Uterus (tissue), 3 donors: ENCODE measurements at regions not wholly inside any gene's neighbourhood (a gene's known extent, or its start where the extent isn't known, plus 50 kb on each side); places are given as distances from the start of the nearest gene placed in this dataset.
"Not testable (repeated sequence)": the region's sequence is repeated elsewhere in the genome, so short reads cannot be mapped to it uniquely, and the experiment has no call there.

Source experiments
- DNase-seq, 2 donors: peaks; one replicate each; pipeline ENCODE4 v3.0.0-alpha.2; 2019 to 2020
- H3K27ac ChIP-seq, 2 donors: fragments of 200-600 bp; sonication (generic); 1 replicate in 1 of 2; 2 replicates in 1 of 2; pipeline ENCODE4 v1.5.1; 2016 to 2018
- H3K27me3 ChIP-seq, 2 donors: fragments of 200-600 bp; sonication (generic); one replicate each; pipeline ENCODE4 v1.5.1; 2018 to 2019; ENCODE audit warnings: control low read depth in 1 of 2
- H3K36me3 ChIP-seq, 2 donors: fragments of 200-600 bp; sonication (generic); one replicate each; pipeline ENCODE4 v1.5.1; 2019; ENCODE audit warnings: control low read depth in 1 of 2
- H3K4me1 ChIP-seq, 2 donors: fragments of 200-600 bp; sonication (generic); one replicate each; pipeline ENCODE4 v1.5.1; 2018 to 2019; ENCODE audit warnings: control low read depth in 1 of 2
- H3K4me3 ChIP-seq, 2 donors: fragments of 200-600 bp; sonication (generic); 1 replicate in 1 of 2; 2 replicates in 1 of 2; pipeline ENCODE4 v1.5.1; 2018 to 2019; ENCODE audit warnings: mild to moderate bottlenecking in 1 of 2
- H3K9me3 ChIP-seq, 2 donors: fragments of 200-600 bp; sonication (generic); one replicate each; pipeline ENCODE4 v1.5.1; 2019; ENCODE audit warnings: control low read depth in 1 of 2
- CTCF ChIP-seq, 4 experiments: fragments of 200-600 bp in 2 of 4; fragments of 450-650 bp in 2 of 4; sonication (generic) in 2 of 4; IDR thresholded peaks; one replicate each; pipeline ENCODE4 v1.5.1; 2016 to 2019; ENCODE audit warnings: antibody characterized with exemption in 4 of 4, mild to moderate bottlenecking in 2 of 4, moderate library complexity in 1 of 4
- POLR2A ChIP-seq, 2 donors: fragments of 450-650 bp; IDR thresholded peaks; one replicate each; pipeline ENCODE4 v1.6.1; 2016; ENCODE audit warnings: antibody characterized with exemption in 2 of 2, mild to moderate bottlenecking in 1 of 2, moderate library complexity in 1 of 2
- intact Hi-C: fragments of 100-400 bp; cut with DNase I; formaldehyde crosslinking; loops from one replicate; pipeline ENCODE4 v1.15.1; 2023; ENCODE audit warnings: low total_unique reads
- donor health status: DM: yes; HTN: yes; CAD: no.

GRCh38 chr1:189726806-189727205 is 750.9 kb downstream of the BRINP3 start:
- H3K4me1 ChIP-seq, result no peaks in the 10 kb centered on the region

GRCh38 chr1:189751311-189751710 is 726.4 kb downstream of the BRINP3 start:
- no peak overlapping the region for H3K27ac ChIP-seq
- H3K27me3 ChIP-seq, result no peaks in the 10 kb centered on the region
- no peaks in the 10 kb centered on the region for H3K4me1 ChIP-seq
- no peak overlapping the region for H3K4me3 ChIP-seq
- no peak for DNase-seq
- intact Hi-C loops, result no loop called here
- no peaks in the 10 kb centered on the region for H3K36me3 ChIP-seq
- TF ChIP-seq CTCF (IDR thresholded peaks at IDR 0.05), result no peak
- no peak for TF ChIP-seq POLR2A (IDR thresholded peaks at IDR 0.05)
- no peaks in the 10 kb centered on the region for H3K9me3 ChIP-seq

More at GRCh38 chr1:189726806-189727205, 750.9 kb downstream of the BRINP3 start:
- DNase-seq, result no peak
- TF ChIP-seq CTCF (IDR thresholded peaks at IDR 0.05), result no peak
- no peak for TF ChIP-seq POLR2A (IDR thresholded peaks at IDR 0.05)
- Histone ChIP-seq H3K4me3 (no peak overlapping the region), H3K27ac (no peak overlapping the region), H3K9me3 (no peaks in the 10 kb centered on the region), H3K36me3 (no peaks in the 10 kb centered on the region), H3K27me3 (no peaks in the 10 kb centered on the region)
- intact Hi-C loops, result no loop called here

GRCh38 chr1:189752461-189752995 is 725.1 kb downstream of the BRINP3 start:
- Histone ChIP-seq H3K36me3 (no peaks in the 10 kb centered on the region), H3K9me3 (no peaks in the 10 kb centered on the region), H3K27me3 (no peaks in the 10 kb centered on the region), H3K4me3 (no peak overlapping the region), H3K27ac (no peak overlapping the region), H3K4me1 (no peaks in the 10 kb centered on the region)
- DNase-seq, result no peak
- intact Hi-C loops, result no loop called here
- TF ChIP-seq POLR2A (IDR thresholded peaks at IDR 0.05) (no peak), CTCF (IDR thresholded peaks at IDR 0.05) (no peak)

GRCh38 chr1:189755100-189755499 is 722.6 kb downstream of the BRINP3 start:
- H3K27ac ChIP-seq, H3K36me3 ChIP-seq, H3K27me3 ChIP-seq, H3K4me3 ChIP-seq, H3K9me3 ChIP-seq, intact Hi-C loops, DNase-seq, H3K4me1 ChIP-seq: not testable (repeated sequence)

GRCh38 chr1:189764391-189765320 is 713.0 kb downstream of the BRINP3 start:
- intact Hi-C loops, result no loop called here
- no peaks in the 10 kb centered on the region for H3K36me3 ChIP-seq
- no peaks in the 10 kb centered on the region for H3K4me1 ChIP-seq
- H3K4me3 ChIP-seq, result no peak overlapping the region
- no peak overlapping the region for H3K27ac ChIP-seq
- H3K27me3 ChIP-seq, result no peaks in the 10 kb centered on the region
- no peak for DNase-seq
- H3K9me3 ChIP-seq, result no peaks in the 10 kb centered on the region
- no peak for TF ChIP-seq POLR2A (IDR thresholded peaks at IDR 0.05)

- intact Hi-C loops, result no loop called here
- DNase-seq, result no peak
- TF ChIP-seq POLR2A (IDR thresholded peaks at IDR 0.05) (no peak), CTCF (IDR thresholded peaks at IDR 0.05) (no peak)
Measured at GRCh38 chr1:189769448-189769847, 708.2 kb downstream of the BRINP3 start.

More at GRCh38 chr1:189769448-189769847, 708.2 kb downstream of the BRINP3 start:
- H3K36me3 ChIP-seq, result no peaks in the 10 kb centered on the region
- no peaks in the 10 kb centered on the region for H3K27me3 ChIP-seq
- no peak overlapping the region for H3K27ac ChIP-seq
- no peaks in the 10 kb centered on the region for H3K4me1 ChIP-seq
- H3K9me3 ChIP-seq, result no peaks in the 10 kb centered on the region
- H3K4me3 ChIP-seq, result no peak overlapping the region
